ENCODE measurements at regions not wholly inside any gene's neighbourhood (a gene's known extent, or its start where the extent isn't known, plus 50 kb on each side); places are given as distances from the start of the nearest gene placed in this dataset.

- Histone ChIP-seq H4K20me1 (ENCODE audit: low read depth) (no peaks in the 10 kb centered on the region), H3F3A (ENCODE audit: low read depth) (no peaks in the 10 kb centered on the region), H2AFZ (replicated peaks) (no peak overlapping the region), H3K9me3 (ENCODE audit: low read depth) (no peaks in the 10 kb centered on the region), H3K36me3 (no peaks in the 10 kb centered on the region), H3K4me3 (no peak overlapping the region), H3K79me2 (ENCODE audit: low read depth) (no peaks in the 10 kb centered on the region), H3K27ac (no peak overlapping the region), H3K27me3 (no peaks in the 10 kb centered on the region), H3K9ac (no peak overlapping the region), H3K4me2 (no peak overlapping the region), H3K4me1 (no peaks in the 10 kb centered on the region)
- no peaks in the 10 kb centered on the region for H3K36me3 Mint-ChIP-seq
- H3K27ac Mint-ChIP-seq: no peak overlapping the region
- peaks cover 6% of the 10 kb centered on the region for H3K4me1 Mint-ChIP-seq
- no peak overlapping the region for H3K4me3 Mint-ChIP-seq
- no peak for DNase-seq (ENCODE audit: low spot score)
- no peaks in the 10 kb centered on the region for H3K9me3 Mint-ChIP-seq
- TF ChIP-seq EZH2phosphoT487 (IDR thresholded peaks at IDR 0.05) (no peak), EZH2 (IDR thresholded peaks at IDR 0.05) (no peak), CTCF (IDR thresholded peaks at IDR 0.05) (no peak)
- H3K27me3 Mint-ChIP-seq (ENCODE audit: insufficient read depth, low read depth): no peaks in the 10 kb centered on the region
Observed at GRCh38 chr1:199291022-199291740, 652.3 kb downstream of the PTPRC start.

- Histone ChIP-seq H3F3A (ENCODE audit: low read depth) (no peaks in the 10 kb centered on the region), H3K4me3 (no peak overlapping the region), H3K9ac (no peak overlapping the region), H3K79me2 (ENCODE audit: low read depth) (no peaks in the 10 kb centered on the region), H3K36me3 (no peaks in the 10 kb centered on the region), H4K20me1 (ENCODE audit: low read depth) (no peaks in the 10 kb centered on the region), H3K4me2 (no peak overlapping the region), H3K27ac (no peak overlapping the region), H2AFZ (replicated peaks) (no peak overlapping the region), H3K27me3 (no peaks in the 10 kb centered on the region), H3K4me1 (no peaks in the 10 kb centered on the region), H3K9me3 (ENCODE audit: low read depth) (no peaks in the 10 kb centered on the region)
- Mint-ChIP-seq H3K4me3 (no peak overlapping the region), H3K27ac (no peak overlapping the region), H3K36me3 (no peaks in the 10 kb centered on the region), H3K4me1 (peaks cover 6% of the 10 kb centered on the region), H3K27me3 (ENCODE audit: insufficient read depth, low read depth) (no peaks in the 10 kb centered on the region), H3K9me3 (no peaks in the 10 kb centered on the region)
- no peak for DNase-seq (ENCODE audit: low spot score)
- TF ChIP-seq EZH2 (IDR thresholded peaks at IDR 0.05) (no peak), CTCF (IDR thresholded peaks at IDR 0.05) (no peak), EZH2phosphoT487 (IDR thresholded peaks at IDR 0.05) (no peak)
Observed at GRCh38 chr1:199292896-199293295, 654.1 kb downstream of the PTPRC start.

GRCh38 chr1:199295107-199295506 is 656.3 kb downstream of the PTPRC start:
- Mint-ChIP-seq H3K9me3 (no peaks in the 10 kb centered on the region), H3K27ac (no peak overlapping the region)

More at GRCh38 chr1:199295107-199295506, 656.3 kb downstream of the PTPRC start:
- no peaks in the 10 kb centered on the region for H3K36me3 ChIP-seq
- H3K9me3 ChIP-seq (ENCODE audit: low read depth): no peaks in the 10 kb centered on the region
- TF ChIP-seq EZH2 (IDR thresholded peaks at IDR 0.05): no peak
- no peak for TF ChIP-seq EZH2phosphoT487 (IDR thresholded peaks at IDR 0.05)
- TF ChIP-seq CTCF (IDR thresholded peaks at IDR 0.05): no peak
- Mint-ChIP-seq H3K4me1 (peaks cover 6% of the 10 kb centered on the region), H3K36me3 (no peaks in the 10 kb centered on the region), H3K4me3 (no peak overlapping the region), H3K27me3 (ENCODE audit: insufficient read depth, low read depth) (no peaks in the 10 kb centered on the region)
- no peaks in the 10 kb centered on the region for H3K4me1 ChIP-seq
- H3K4me3 ChIP-seq: no peak overlapping the region
- no peak overlapping the region for H3K27ac ChIP-seq
- H3K4me2 ChIP-seq: no peak overlapping the region
- no peaks in the 10 kb centered on the region for H3K27me3 ChIP-seq
- no peaks in the 10 kb centered on the region for H3F3A ChIP-seq (ENCODE audit: low read depth)
- no peak overlapping the region for H2AFZ ChIP-seq (replicated peaks)
- H3K79me2 ChIP-seq (ENCODE audit: low read depth): no peaks in the 10 kb centered on the region
- H3K9ac ChIP-seq: no peak overlapping the region
- DNase-seq (ENCODE audit: low spot score): no peak
- no peaks in the 10 kb centered on the region for H4K20me1 ChIP-seq (ENCODE audit: low read depth)

Measured in neural progenitor cell (in vitro differentiated cells).